ENCODE measurements at regions not wholly inside any gene's neighbourhood (a gene's known extent, or its start where the extent isn't known, plus 50 kb on each side); places are given as distances from the start of the nearest gene placed in this dataset.

DNA sequence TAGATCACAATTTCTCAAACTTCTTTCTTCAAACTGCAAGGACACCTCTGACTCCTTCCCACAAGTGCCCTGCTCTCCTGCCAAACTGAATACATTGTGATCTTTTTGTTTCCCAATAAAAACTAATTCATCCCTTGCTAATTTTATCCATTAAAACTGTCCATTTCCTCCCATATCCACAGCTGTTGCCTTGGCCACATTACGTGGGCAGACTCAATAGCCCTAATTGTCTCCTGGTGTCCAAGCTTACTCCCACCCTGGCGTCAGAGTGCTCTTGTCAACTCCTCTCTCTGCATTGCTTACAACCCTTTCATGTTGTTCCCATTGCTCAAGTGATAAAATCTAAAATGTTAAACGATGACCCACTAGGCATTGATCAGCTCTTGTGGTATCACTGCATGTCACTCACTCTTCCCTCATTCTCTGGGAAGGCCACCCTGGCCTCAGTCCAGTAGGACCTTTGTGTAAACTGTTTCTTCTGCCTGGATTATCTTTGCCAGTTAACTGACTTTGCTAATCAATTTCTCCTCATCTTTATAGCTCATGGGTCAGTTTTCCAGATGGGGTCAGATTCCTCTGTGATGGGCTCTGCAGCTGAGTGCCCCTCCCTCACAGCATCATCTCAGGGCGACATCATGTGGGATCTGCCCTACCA, 525.0 kb downstream of the SLC4A3 start:
- H3K4me3 ChIP-seq = no peak overlapping the region
- DNase-seq (ENCODE audit: low spot score) = no peak
- TF ChIP-seq, protein P1, sequence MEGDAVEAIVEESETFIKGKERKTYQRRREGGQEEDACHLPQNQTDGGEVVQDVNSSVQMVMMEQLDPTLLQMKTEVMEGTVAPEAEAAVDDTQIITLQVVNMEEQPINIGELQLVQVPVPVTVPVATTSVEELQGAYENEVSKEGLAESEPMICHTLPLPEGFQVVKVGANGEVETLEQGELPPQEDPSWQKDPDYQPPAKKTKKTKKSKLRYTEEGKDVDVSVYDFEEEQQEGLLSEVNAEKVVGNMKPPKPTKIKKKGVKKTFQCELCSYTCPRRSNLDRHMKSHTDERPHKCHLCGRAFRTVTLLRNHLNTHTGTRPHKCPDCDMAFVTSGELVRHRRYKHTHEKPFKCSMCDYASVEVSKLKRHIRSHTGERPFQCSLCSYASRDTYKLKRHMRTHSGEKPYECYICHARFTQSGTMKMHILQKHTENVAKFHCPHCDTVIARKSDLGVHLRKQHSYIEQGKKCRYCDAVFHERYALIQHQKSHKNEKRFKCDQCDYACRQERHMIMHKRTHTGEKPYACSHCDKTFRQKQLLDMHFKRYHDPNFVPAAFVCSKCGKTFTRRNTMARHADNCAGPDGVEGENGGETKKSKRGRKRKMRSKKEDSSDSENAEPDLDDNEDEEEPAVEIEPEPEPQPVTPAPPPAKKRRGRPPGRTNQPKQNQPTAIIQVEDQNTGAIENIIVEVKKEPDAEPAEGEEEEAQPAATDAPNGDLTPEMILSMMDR (IDR thresholded peaks at IDR 0.05) = no peak
- H3K27ac ChIP-seq = no peak overlapping the region

DNA sequence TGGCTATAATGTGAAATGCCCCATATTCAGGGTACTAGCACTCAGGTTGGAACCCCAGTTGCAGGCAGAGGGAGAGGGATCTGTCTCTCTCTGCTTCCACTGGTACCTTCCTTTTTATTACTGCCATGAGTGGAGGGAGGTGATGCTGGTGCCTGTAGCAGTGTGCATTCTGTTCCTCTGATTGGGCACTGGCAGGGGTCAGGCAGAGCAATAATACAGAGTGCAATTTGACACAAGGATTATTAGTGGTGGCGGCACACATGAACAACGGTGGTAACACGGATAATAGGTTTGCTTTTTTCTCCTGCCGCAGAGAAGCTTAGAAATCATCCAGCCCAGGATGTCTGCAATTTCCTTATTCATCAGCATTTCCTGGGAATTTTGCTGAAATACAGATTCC, 525.7 kb downstream of the SLC4A3 start:
- Histone ChIP-seq H3K27ac (no peak overlapping the region), H3K4me3 (no peak overlapping the region)
- TF ChIP-seq, protein P1 (IDR thresholded peaks at IDR 0.05) = no peak
- no peak for DNase-seq (ENCODE audit: low spot score)

DNA sequence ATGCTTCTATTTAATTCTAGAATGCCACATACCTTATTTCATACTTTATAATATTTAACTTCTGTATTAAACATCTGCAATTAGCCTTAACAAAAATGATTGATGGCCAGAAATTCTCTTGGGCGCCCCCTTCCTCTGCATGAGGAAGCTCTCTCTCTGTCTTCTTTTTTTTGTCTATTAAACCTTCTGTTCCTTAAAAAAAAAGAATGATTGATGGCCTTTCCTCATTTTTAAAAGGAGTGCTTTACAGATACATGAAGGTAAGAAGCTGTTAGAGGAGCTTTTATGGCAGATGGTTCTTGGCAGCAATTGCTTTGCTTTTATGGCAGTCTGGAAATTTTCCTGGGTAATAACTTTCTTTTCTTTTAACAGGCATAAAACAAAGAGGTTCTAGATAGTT, 526.9 kb downstream of the SLC4A3 start:
- no peak overlapping the region for H3K27ac ChIP-seq
- TF ChIP-seq, protein P1 (IDR thresholded peaks at IDR 0.05) = no peak
- DNase-seq (ENCODE audit: low spot score) = no peak
- H3K4me3 ChIP-seq = no peak overlapping the region

DNA sequence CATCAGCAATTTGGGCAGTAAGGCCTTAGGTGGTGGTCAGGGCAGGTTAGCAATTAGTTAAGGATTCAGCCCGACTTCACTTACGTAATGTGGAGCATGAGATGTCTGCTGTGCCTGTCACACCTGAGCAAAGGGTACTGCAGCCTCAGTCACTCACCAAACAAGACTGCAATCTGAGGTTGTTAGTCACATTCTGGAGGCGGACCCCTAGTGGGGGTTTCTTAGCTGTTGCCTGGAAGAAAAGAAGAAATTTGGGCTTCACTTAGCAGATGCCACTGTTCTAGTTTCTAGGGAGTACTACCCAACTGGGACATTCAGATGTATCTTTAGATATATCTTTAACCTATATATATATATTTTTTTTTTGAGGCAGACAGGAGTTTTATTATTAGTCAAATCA, 529.9 kb downstream of the SLC4A3 start:
- Histone ChIP-seq H3K4me3 (no peak overlapping the region), H3K27ac (no peak overlapping the region)
- DNase-seq (ENCODE audit: low spot score) = no peak
- TF ChIP-seq, protein P1 (IDR thresholded peaks at IDR 0.05) = no peak

- Histone ChIP-seq H3K27ac (no peak overlapping the region), H3K4me3 (no peak overlapping the region)
- DNase-seq (ENCODE audit: low spot score) = no peak
- TF ChIP-seq, protein P1 (IDR thresholded peaks at IDR 0.05) = no peak
These were observed 532.3 kb downstream of the SLC4A3 start for GRCh38 chr2:220159738-220160137.

- DNase-seq (ENCODE audit: low spot score) = no peak
- no peak overlapping the region for H3K4me3 ChIP-seq
- H3K27ac ChIP-seq = no peak overlapping the region
- TF ChIP-seq, protein P1 (IDR thresholded peaks at IDR 0.05) = no peak
These were observed 534.9 kb downstream of the SLC4A3 start for GRCh38 chr2:220162320-220162719.

DNA sequence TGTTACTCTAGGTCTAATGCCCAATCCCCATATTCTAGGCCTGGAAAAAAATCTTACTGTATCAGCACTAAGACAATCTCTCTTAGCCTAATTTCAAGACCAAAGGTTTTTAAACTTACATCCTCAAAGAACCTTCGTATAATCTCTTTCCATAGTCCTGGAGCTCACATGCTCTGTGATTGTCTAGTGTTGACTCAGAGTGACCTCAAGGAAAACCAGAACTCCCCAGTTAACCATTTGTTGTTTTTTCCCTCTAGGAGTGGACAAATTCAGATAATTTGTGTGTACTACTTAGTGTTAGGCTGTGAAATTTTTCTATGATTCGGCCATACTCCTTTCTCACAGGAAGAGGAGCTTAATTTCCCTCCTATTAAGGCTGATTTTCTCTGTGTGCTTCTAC, 536.1 kb downstream of the SLC4A3 start:
- Histone ChIP-seq H3K4me3 (no peak overlapping the region), H3K27ac (no peak overlapping the region)
- DNase-seq (ENCODE audit: low spot score) = no peak
- TF ChIP-seq, protein P1 (IDR thresholded peaks at IDR 0.05) = no peak
